ENCODE measurements at regions not wholly inside any gene's neighbourhood (a gene's known extent, or its start where the extent isn't known, plus 50 kb on each side); places are given as distances from the start of the nearest gene placed in this dataset.

GRCh38 chr6:170227521-170227983, 63.3 kb downstream of the DLL1 start:
- Histone ChIP-seq H3K27me3 (no peaks in the 10 kb centered on the region), H3K36me3 (no peaks in the 10 kb centered on the region), H3K4me1 (peaks cover 0 to 22% (median 4%) of the 10 kb centered on the region in 12 donors), H3K9me3 (no peaks in the 10 kb centered on the region), H3K27ac (no peak overlapping the region), H3K4me3 (no peak overlapping the region)
- ATAC-seq (no peak), DNase-seq (peak in 3 of 5 donors; percentile 4 to 43 (median 10))
- 89 to 97% (median 95%) methylated on average over 13 to 14 of the region's 14 CpGs for WGBS, 4 donors
- intact Hi-C loops (cut with DNase I), result no loop called here
- TF ChIP-seq CTCF (IDR thresholded peaks at IDR 0.05) (no peak), POLR2A (IDR thresholded peaks at IDR 0.05) (no peak)

- no peaks in the 10 kb centered on the region for H3K27me3 ChIP-seq
- peak overlapping the region in 2 of 12 donors; percentile 3 to 18 for H3K27ac ChIP-seq
- intact Hi-C loops (cut with DNase I), result no loop called here
- H3K4me3 ChIP-seq, result no peak overlapping the region
- 86 to 92% (median 88%) methylated on average over 9 of the region's 9 CpGs for whole genome bisulfite sequencing, 4 donors
- no peaks in the 10 kb centered on the region for H3K36me3 ChIP-seq
- TF ChIP-seq POLR2A (IDR thresholded peaks at IDR 0.05), result no peak
- TF ChIP-seq CTCF (IDR thresholded peaks at IDR 0.05), result no peak
- no peaks in the 10 kb centered on the region for H3K9me3 ChIP-seq
- H3K4me1 ChIP-seq, result peaks cover 0 to 23% (median 6%) of the 10 kb centered on the region in 12 donors
- DNase-seq, result peak in 2 of 5 donors; percentile 21 to 28
- ATAC-seq, result no peak
Measured at GRCh38 chr6:170226647-170227046, 64.2 kb downstream of the DLL1 start.

GRCh38 chr6:170225852-170226417, 64.9 kb downstream of the DLL1 start:
- intact Hi-C loops (cut with DNase I), result no loop called here
- DNase-seq, result peak; percentile 18 to 59 (median 28)
- Histone ChIP-seq H3K9me3 (no peaks in the 10 kb centered on the region), H3K27ac (peak overlapping the region in 3 of 12 donors; percentile 8 to 50 (median 21)), H3K36me3 (no peaks in the 10 kb centered on the region), H3K4me1 (peaks cover 0 to 23% (median 6%) of the 10 kb centered on the region in 12 donors), H3K4me3 (no peak overlapping the region), H3K27me3 (no peaks in the 10 kb centered on the region)
- TF ChIP-seq CTCF (IDR thresholded peaks at IDR 0.05), result no peak
- no peak for TF ChIP-seq POLR2A (IDR thresholded peaks at IDR 0.05)
- 78 to 82% (median 81%) methylated on average over 22 of the region's 22 CpGs for WGBS, 4 donors
- peak in 2 of 4 donors; percentile 47 to 59 for ATAC-seq

GRCh38 chr6:170224694-170225660, 65.9 kb downstream of the DLL1 start:
- WGBS, 4 donors, result 77 to 81% (median 77%) methylated on average over 23 of the region's 23 CpGs
- TF ChIP-seq CTCF (IDR thresholded peaks at IDR 0.05) (no peak), POLR2A (IDR thresholded peaks at IDR 0.05) (no peak)
- H3K27me3 ChIP-seq, result no peaks in the 10 kb centered on the region
- peak overlapping the region in 3 of 12 donors; percentile 21 to 50 (median 24) for H3K27ac ChIP-seq
- peaks cover 0 to 17% (median 6%) of the 10 kb centered on the region in 12 donors for H3K4me1 ChIP-seq
- no peaks in the 10 kb centered on the region for H3K36me3 ChIP-seq
- no peaks in the 10 kb centered on the region for H3K9me3 ChIP-seq
- no peak overlapping the region for H3K4me3 ChIP-seq
- peak in 2 of 4 donors; percentile 11 to 17 for ATAC-seq
- peak in 4 of 5 donors; percentile 9 to 40 (median 13) for DNase-seq
- intact Hi-C loops (cut with DNase I), result no loop called here
